HL-60 (cell line): ENCODE measurements at regions not wholly inside any gene's neighbourhood (a gene's known extent, or its start where the extent isn't known, plus 50 kb on each side); places are given as distances from the start of the nearest gene placed in this dataset.

Experiments
- DNase-seq, 2 experiments: peaks; one replicate each; pipeline ENCODE4 v3.0.0-alpha.2; 2010 to 2020; ENCODE audit warnings: low read depth in 1 of 2, low spot score in 1 of 2
- H3K27ac ChIP-seq: fragments of 250-450 bp; sonication (Bioruptor Pico); replicated peaks from 2 replicates; pipeline ENCODE4 v1.5.1; 2020; ENCODE audit warnings: mild to moderate bottlenecking, moderate library complexity
- H3K27me3 ChIP-seq: fragments of 250-450 bp; sonication (Bioruptor Pico); 2 replicates; pipeline ENCODE4 v1.5.1; 2021; ENCODE audit warnings: mild to moderate bottlenecking, moderate library complexity; ENCODE audit not compliant: insufficient read depth, poor library complexity, severe bottlenecking
- H3K4me3 ChIP-seq: replicated peaks from 2 replicates; pipeline ENCODE4 v1.5.1; 2011; ENCODE audit warnings: mild to moderate bottlenecking, control low read depth, low read length; ENCODE audit not compliant: insufficient read depth
- CTCF ChIP-seq: IDR thresholded peaks from one replicate; pipeline ENCODE4 v1.5.1; 2011; ENCODE audit warnings: low read length, control low read depth, inconsistent platforms; ENCODE audit not compliant: insufficient read depth
- GABPA ChIP-seq: IDR thresholded peaks from 2 replicates; pipeline ENCODE4 v1.6.1; 2012; ENCODE audit warnings: low read depth
- POLR2AphosphoS5 ChIP-seq: IDR thresholded peaks from 2 replicates; pipeline ENCODE4 v1.6.1; 2012; ENCODE audit warnings: low read depth
- REST ChIP-seq: IDR thresholded peaks from 2 replicates; pipeline ENCODE4 v1.6.1; 2012; ENCODE audit warnings: low read depth; ENCODE audit not compliant: insufficient replicate concordance
- SPI1 ChIP-seq: IDR thresholded peaks from 2 replicates; pipeline ENCODE4 v1.6.1; 2012; ENCODE audit warnings: low read depth, mild to moderate bottlenecking, borderline replicate concordance

- DNase-seq: no peak
- TF ChIP-seq POLR2AphosphoS5 (no peak), GABPA (no peak), REST (no peak), SPI1 (no peak), CTCF (no peak)
- Histone ChIP-seq H3K4me3 (no peak overlapping the region), H3K27ac (no peak overlapping the region), H3K27me3 (no peaks in the 10 kb centered on the region)
Observed at GRCh38 chr11:11710556-11710955, 88.8 kb upstream of the GALNT18 start.

- DNase-seq: no peak
Observed at GRCh38 chr11:11709447-11710239, 87.8 kb upstream of the GALNT18 start.

More at GRCh38 chr11:11709447-11710239, 87.8 kb upstream of the GALNT18 start:
- no peak overlapping the region for H3K27ac ChIP-seq
- H3K27me3 ChIP-seq: no peaks in the 10 kb centered on the region
- H3K4me3 ChIP-seq: no peak overlapping the region
- no peak for TF ChIP-seq SPI1
- no peak for TF ChIP-seq GABPA
- TF ChIP-seq POLR2AphosphoS5: no peak
- no peak for TF ChIP-seq REST
- TF ChIP-seq CTCF: no peak
